NT2/D1 (cell line): ENCODE measurements at regions not wholly inside any gene's neighbourhood (a gene's known extent, or its start where the extent isn't known, plus 50 kb on each side); places are given as distances from the start of the nearest gene placed in this dataset.

Source experiments
- SUZ12 ChIP-seq: IDR thresholded peaks from 2 replicates; pipeline ENCODE4 v1.6.1; 2011; ENCODE audit not compliant: insufficient read length, insufficient read depth; ENCODE audit errors: extremely low read depth
- YY1 ChIP-seq: IDR thresholded peaks from 2 replicates; pipeline ENCODE4 v1.6.1; 2011; ENCODE audit not compliant: insufficient read length, insufficient read depth

- TF ChIP-seq YY1 (no peak), SUZ12 (no peak)
Observed at GRCh38 chr1:163872067-163872466, 550.3 kb downstream of the NUF2 start.
